Esophagus squamous epithelium (tissue), 5 donors: ENCODE measurements at regions not wholly inside any gene's neighbourhood (a gene's known extent, or its start where the extent isn't known, plus 50 kb on each side); places are given as distances from the start of the nearest gene placed in this dataset.
"Not testable (repeated sequence)": the region's sequence is repeated elsewhere in the genome, so short reads cannot be mapped to it uniquely, and the experiment has no call there.

Experiments
- DNase-seq: peaks from one replicate; lab custom pipeline; 2025; lab: John Stamatoyannopoulos, UW
- H3K27ac ChIP-seq, 4 donors: fragments of 200-600 bp; sonication (generic); one replicate each; pipeline ENCODE4 v1.5.1; 2016 to 2019; ENCODE audit warnings: mild to moderate bottlenecking in 1 of 4
- H3K27me3 ChIP-seq, 4 donors: fragments of 200-600 bp; sonication (generic); 1 replicate in 3 of 4; 2 replicates in 1 of 4; pipeline versions ENCODE4 v1.5.1 to v1.6.0; 2017 to 2021; ENCODE audit warnings: antibody characterized with exemption in 1 of 4
- H3K36me3 ChIP-seq, 3 donors: fragments of 200-600 bp; sonication (generic); one replicate each; pipeline ENCODE4 v1.5.1; 2016 to 2019
- H3K4me1 ChIP-seq, 3 donors: fragments of 200-600 bp; sonication (generic); one replicate each; pipeline ENCODE4 v1.5.1; 2017 to 2019
- H3K4me3 ChIP-seq, 4 donors: fragments of 200-600 bp; sonication (generic); 1 replicate in 3 of 4; 2 replicates in 1 of 4; pipeline ENCODE4 v1.5.1; 2016 to 2019; ENCODE audit warnings: mild to moderate bottlenecking in 2 of 4, moderate library complexity in 1 of 4
- H3K9me3 ChIP-seq, 3 donors: fragments of 200-600 bp; sonication (generic); one replicate each; pipeline ENCODE4 v1.5.1; 2016 to 2019
- CTCF ChIP-seq, 6 experiments: fragments of 450-650 bp in 4 of 6; fragments of 200-600 bp in 2 of 6; sonication (generic) in 2 of 6; IDR thresholded peaks; one replicate each; pipeline ENCODE4 v1.5.1; 2016 to 2019; ENCODE audit warnings: antibody characterized with exemption in 6 of 6, mild to moderate bottlenecking in 4 of 6, moderate library complexity in 4 of 6
- POLR2A ChIP-seq, 4 donors: fragments of 450-650 bp; IDR thresholded peaks; one replicate each; pipeline ENCODE4 v1.6.1; 2017; ENCODE audit warnings: antibody characterized with exemption in 4 of 4, mild to moderate bottlenecking in 4 of 4, moderate library complexity in 3 of 4
- WGBS, 2 donors: methylation state at CpG; one replicate each; pipeline ENCODE4 v1.1.5; 2018; 5-methylcytosine and 5-hydroxymethylcytosine counted together
- intact Hi-C: fragments of 100-400 bp; cut with DNase I; formaldehyde crosslinking; loops from one replicate; pipeline ENCODE4 v1.15.0; 2022
- donor health status: DM: yes; HTN: yes; CAD: no.

GRCh38 chr5:109630093-109630492, 59.6 kb upstream of the MAN2A1 start:
- no peak overlapping the region for H3K27ac ChIP-seq
- intact Hi-C loops: no loop called here
- peaks cover 0 to 4% (median 0%) of the 10 kb centered on the region in 3 donors for H3K4me1 ChIP-seq
- H3K27me3 ChIP-seq: no peaks in the 10 kb centered on the region
- WGBS, 2 donors: 29 to 45% methylated on average over 4 of the region's 4 CpGs
- no peak for DNase-seq
- H3K9me3 ChIP-seq: no peaks in the 10 kb centered on the region
- no peak overlapping the region for H3K4me3 ChIP-seq
- H3K36me3 ChIP-seq: no peaks in the 10 kb centered on the region
- no peak for TF ChIP-seq POLR2A (IDR thresholded peaks at IDR 0.05)
- no peak for TF ChIP-seq CTCF (IDR thresholded peaks at IDR 0.05)

- no peak for DNase-seq
- Histone ChIP-seq H3K27ac (no peak overlapping the region), H3K9me3 (no peaks in the 10 kb centered on the region), H3K4me3 (no peak overlapping the region), H3K36me3 (no peaks in the 10 kb centered on the region), H3K27me3 (no peaks in the 10 kb centered on the region), H3K4me1 (peaks cover 0 to 4% (median 0%) of the 10 kb centered on the region in 3 donors)
- WGBS, 2 donors: 87 to 90% methylated on average over 3 of the region's 3 CpGs
- TF ChIP-seq CTCF (IDR thresholded peaks at IDR 0.05): no peak
- TF ChIP-seq POLR2A (IDR thresholded peaks at IDR 0.05): no peak
- intact Hi-C loops: no loop called here
Measured at GRCh38 chr5:109628591-109628990, 61.1 kb upstream of the MAN2A1 start.

- H3K27ac ChIP-seq, DNase-seq, H3K36me3 ChIP-seq, H3K9me3 ChIP-seq, H3K27me3 ChIP-seq, H3K4me3 ChIP-seq, H3K4me1 ChIP-seq, intact Hi-C loops: not testable (repeated sequence)
- 88 to 90% methylated on average over 5 of the region's 5 CpGs for WGBS, 2 donors
Measured at GRCh38 chr5:109621266-109621665, 68.5 kb upstream of the MAN2A1 start.

- H3K27ac ChIP-seq: no peak overlapping the region
Measured at GRCh38 chr5:109620651-109621050, 69.1 kb upstream of the MAN2A1 start.

GRCh38 chr5:109619606-109620005, 70.1 kb upstream of the MAN2A1 start:
- intact Hi-C loops: no loop called here
- no peak for TF ChIP-seq POLR2A (IDR thresholded peaks at IDR 0.05)
- TF ChIP-seq CTCF (IDR thresholded peaks at IDR 0.05): no peak
- no peak overlapping the region for H3K27ac ChIP-seq

More at GRCh38 chr5:109620651-109621050, 69.1 kb upstream of the MAN2A1 start:
- no peak overlapping the region for H3K4me3 ChIP-seq
- H3K9me3 ChIP-seq: no peaks in the 10 kb centered on the region
- no peaks in the 10 kb centered on the region for H3K36me3 ChIP-seq
- H3K27me3 ChIP-seq: no peaks in the 10 kb centered on the region
- no peak for DNase-seq
- WGBS, 2 donors: 57 to 90% methylated on average over 1 of the region's 1 CpG
- no peaks in the 10 kb centered on the region for H3K4me1 ChIP-seq
- TF ChIP-seq POLR2A (IDR thresholded peaks at IDR 0.05) (no peak), CTCF (IDR thresholded peaks at IDR 0.05) (no peak)
- intact Hi-C loops: no loop called here

GRCh38 chr5:109619021-109619460, 70.7 kb upstream of the MAN2A1 start:
- no peaks in the 10 kb centered on the region for H3K27me3 ChIP-seq
- WGBS, 2 donors: 55 to 58% methylated on average over 2 to 3 of the region's 3 CpGs
- intact Hi-C loops: no loop called here
- H3K4me3 ChIP-seq: no peak overlapping the region
- no peaks in the 10 kb centered on the region for H3K36me3 ChIP-seq
- no peak for DNase-seq
- TF ChIP-seq POLR2A (IDR thresholded peaks at IDR 0.05) (no peak), CTCF (IDR thresholded peaks at IDR 0.05) (no peak)
- H3K9me3 ChIP-seq: no peaks in the 10 kb centered on the region
- no peak overlapping the region for H3K27ac ChIP-seq
- no peaks in the 10 kb centered on the region for H3K4me1 ChIP-seq

More at GRCh38 chr5:109619606-109620005, 70.1 kb upstream of the MAN2A1 start:
- H3K27me3 ChIP-seq: no peaks in the 10 kb centered on the region
- no peaks in the 10 kb centered on the region for H3K9me3 ChIP-seq
- DNase-seq: no peak
- H3K36me3 ChIP-seq: no peaks in the 10 kb centered on the region
- H3K4me3 ChIP-seq: no peak overlapping the region
- H3K4me1 ChIP-seq: no peaks in the 10 kb centered on the region
